Neural progenitor cell (in vitro differentiated cells): ENCODE measurements at regions not wholly inside any gene's neighbourhood (a gene's known extent, or its start where the extent isn't known, plus 50 kb on each side); places are given as distances from the start of the nearest gene placed in this dataset.

Experiments
- EZH2 ChIP-seq: fragments of 200-600 bp; sonication (generic); IDR thresholded peaks from 2 replicates; pipeline ENCODE4 v1.6.1; 2017; ENCODE audit warnings: antibody characterized with exemption, mild to moderate bottlenecking, moderate library complexity
- EZH2phosphoT487 ChIP-seq: fragments of 200-600 bp; sonication (generic); IDR thresholded peaks from 2 replicates; pipeline ENCODE4 v1.6.1; 2017; ENCODE audit warnings: antibody characterized with exemption
- TF ChIP-seq, protein P1 (sequence below): fragments of 200-600 bp; sonication (generic); IDR thresholded peaks from 2 replicates; pipeline ENCODE4 v1.5.1; 2017; ENCODE audit warnings: antibody characterized with exemption, mild to moderate bottlenecking

DNA sequence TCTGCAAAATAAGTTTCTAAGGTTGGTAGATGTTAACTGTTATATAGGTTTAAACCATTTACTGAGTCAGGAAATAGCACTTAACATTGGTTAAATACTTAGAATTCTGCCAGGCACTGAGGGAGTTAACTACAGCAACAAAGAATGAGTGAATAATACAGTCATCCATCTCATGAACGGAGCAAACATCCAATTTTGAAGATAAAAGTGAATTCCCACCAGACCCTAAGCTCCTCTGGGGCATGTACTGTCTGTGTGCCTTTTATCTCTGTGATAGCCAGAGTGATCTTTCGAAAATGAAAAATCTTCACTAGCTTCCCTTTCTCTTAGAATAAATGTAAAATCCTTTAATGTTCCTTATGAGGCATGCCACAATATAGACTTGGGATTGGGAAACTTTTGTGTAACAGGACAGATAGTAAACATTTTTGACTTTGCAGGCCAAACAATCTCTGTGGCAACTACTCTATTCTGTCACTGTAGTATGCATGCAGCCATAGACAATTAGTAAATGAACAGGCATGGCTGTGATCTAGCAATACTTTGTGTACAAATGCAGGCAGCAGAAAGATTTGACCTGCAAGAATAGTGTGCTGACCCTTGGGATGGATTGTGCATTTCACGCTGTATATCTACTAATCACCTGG lies 294.5 kb upstream of the LMCD1 start:
- TF ChIP-seq, protein P1, sequence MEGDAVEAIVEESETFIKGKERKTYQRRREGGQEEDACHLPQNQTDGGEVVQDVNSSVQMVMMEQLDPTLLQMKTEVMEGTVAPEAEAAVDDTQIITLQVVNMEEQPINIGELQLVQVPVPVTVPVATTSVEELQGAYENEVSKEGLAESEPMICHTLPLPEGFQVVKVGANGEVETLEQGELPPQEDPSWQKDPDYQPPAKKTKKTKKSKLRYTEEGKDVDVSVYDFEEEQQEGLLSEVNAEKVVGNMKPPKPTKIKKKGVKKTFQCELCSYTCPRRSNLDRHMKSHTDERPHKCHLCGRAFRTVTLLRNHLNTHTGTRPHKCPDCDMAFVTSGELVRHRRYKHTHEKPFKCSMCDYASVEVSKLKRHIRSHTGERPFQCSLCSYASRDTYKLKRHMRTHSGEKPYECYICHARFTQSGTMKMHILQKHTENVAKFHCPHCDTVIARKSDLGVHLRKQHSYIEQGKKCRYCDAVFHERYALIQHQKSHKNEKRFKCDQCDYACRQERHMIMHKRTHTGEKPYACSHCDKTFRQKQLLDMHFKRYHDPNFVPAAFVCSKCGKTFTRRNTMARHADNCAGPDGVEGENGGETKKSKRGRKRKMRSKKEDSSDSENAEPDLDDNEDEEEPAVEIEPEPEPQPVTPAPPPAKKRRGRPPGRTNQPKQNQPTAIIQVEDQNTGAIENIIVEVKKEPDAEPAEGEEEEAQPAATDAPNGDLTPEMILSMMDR, result no peak
- TF ChIP-seq EZH2 (no peak), EZH2phosphoT487 (no peak)
